GM23338 (cell line): ENCODE measurements at regions not wholly inside any gene's neighbourhood (a gene's known extent, or its start where the extent isn't known, plus 50 kb on each side); places are given as distances from the start of the nearest gene placed in this dataset.

Experiments used
- ATAC-seq: fragments of 200-7000 bp; cut with Tn5 transposase; 3 replicates; pipeline ENCODE4 v1.9.1; 2020
- DNase-seq: peaks from one replicate; pipeline ENCODE4 v3.0.0-alpha.2; 2015; ENCODE audit warnings: low spot score
- H2AFZ ChIP-seq: fragments of 200-600 bp; sonication (generic); 2 replicates; pipeline ENCODE4 v1.8.0; 2016; ENCODE audit warnings: antibody characterized with exemption, mild to moderate bottlenecking, moderate library complexity
- H3F3A ChIP-seq: fragments of 200-600 bp; sonication (generic); replicated peaks from 2 replicates; pipeline ENCODE4 v1.8.0; 2017; ENCODE audit warnings: antibody characterized with exemption, mixed run types, low read depth
- H3K27ac ChIP-seq: fragments of 200-600 bp; sonication (generic); 2 replicates; pipeline ENCODE4 v1.6.1; 2016; ENCODE audit warnings: low read depth
- H3K27me3 ChIP-seq: fragments of 200-600 bp; sonication (generic); 2 replicates; pipeline ENCODE4 v1.8.0; 2016; ENCODE audit warnings: mild to moderate bottlenecking, mixed run types, moderate library complexity; ENCODE audit not compliant: insufficient read depth
- H3K36me3 ChIP-seq: fragments of 200-600 bp; sonication (generic); 2 replicates; pipeline ENCODE4 v1.8.0; 2016; ENCODE audit warnings: mild to moderate bottlenecking; ENCODE audit not compliant: insufficient read depth
- H3K4me1 ChIP-seq: fragments of 200-600 bp; sonication (generic); 2 replicates; pipeline ENCODE4 v1.8.0; 2016; ENCODE audit warnings: mild to moderate bottlenecking, moderate library complexity; ENCODE audit not compliant: insufficient read depth
- H3K4me2 ChIP-seq: fragments of 200-600 bp; sonication (generic); 2 replicates; pipeline ENCODE4 v1.7.1; 2017; ENCODE audit warnings: mixed run types
- H3K4me3 ChIP-seq: fragments of 200-600 bp; sonication (generic); 2 replicates; pipeline ENCODE4 v1.6.1; 2016; ENCODE audit warnings: mixed run types
- H3K79me2 ChIP-seq: fragments of 200-600 bp; sonication (generic); replicated peaks from 2 replicates; pipeline ENCODE4 v1.8.0; 2017; ENCODE audit warnings: mild to moderate bottlenecking; ENCODE audit not compliant: insufficient read depth
- H3K9me2 ChIP-seq: fragments of 200-600 bp; sonication (generic); 2 replicates; pipeline ENCODE4 v1.8.0; 2017; ENCODE audit not compliant: insufficient read depth
- H4K20me1 ChIP-seq: fragments of 200-600 bp; sonication (generic); replicated peaks from 2 replicates; pipeline ENCODE4 v1.8.0; 2017; ENCODE audit warnings: mild to moderate bottlenecking; ENCODE audit not compliant: insufficient read depth
- H3K27ac Mint-ChIP-seq: 2 replicates; pipeline ENCODE4 v1.8.0; 2020; ENCODE audit warnings: inconsistent platforms, mild to moderate bottlenecking, moderate library complexity, mixed read lengths
- H3K27me3 Mint-ChIP-seq: 3 replicates; pipeline ENCODE4 v1.8.0; 2022; ENCODE audit warnings: low read depth, mild to moderate bottlenecking, moderate library complexity, mixed read lengths, inconsistent platforms; ENCODE audit not compliant: insufficient read depth, poor library complexity
- H3K36me3 Mint-ChIP-seq: 3 replicates; pipeline ENCODE4 v1.8.0; 2021; ENCODE audit warnings: low read depth, mild to moderate bottlenecking, inconsistent platforms, moderate library complexity, mixed read lengths
- H3K4me1 Mint-ChIP-seq: 3 replicates; pipeline ENCODE4 v1.8.0; 2020; ENCODE audit warnings: mild to moderate bottlenecking, inconsistent platforms, mixed read lengths
- H3K4me3 Mint-ChIP-seq: 3 replicates; pipeline ENCODE4 v1.8.0; 2021; ENCODE audit warnings: moderate library complexity, mild to moderate bottlenecking, inconsistent platforms, mixed read lengths
- H3K9me3 Mint-ChIP-seq: 3 replicates; pipeline ENCODE4 v1.8.0; 2020; ENCODE audit warnings: moderate library complexity, mild to moderate bottlenecking, inconsistent platforms, mixed read lengths
- CREB1 ChIP-seq: fragments of 250-450 bp; sonication (Bioruptor Pico); IDR thresholded peaks from 2 replicates; pipeline ENCODE4 v1.5.0; 2020; ENCODE audit warnings: low read depth, mild to moderate bottlenecking, moderate library complexity
- CTCF ChIP-seq, 2 experiments: fragments of 200-600 bp in 1 of 2; sonication (generic) in 1 of 2; conservative IDR thresholded peaks; 2 replicates each; pipeline versions ENCODE4 v1.5.1 to v1.6.1; 2016 to 2017; ENCODE audit warnings: antibody characterized with exemption in 2 of 2, low read depth in 2 of 2, mild to moderate bottlenecking in 2 of 2, moderate library complexity in 1 of 2
- ETS1 ChIP-seq: IDR thresholded peaks from 2 replicates; pipeline ENCODE4 v1.6.1; 2016; ENCODE audit warnings: antibody characterized with exemption
- EZH2 ChIP-seq: fragments of 200-600 bp; sonication (generic); IDR thresholded peaks from one replicate; pipeline ENCODE4 v1.8.0; 2017; ENCODE audit warnings: antibody characterized with exemption, mild to moderate bottlenecking, low read depth; ENCODE audit not compliant: unreplicated experiment
- EZH2phosphoT487 ChIP-seq: fragments of 200-600 bp; sonication (generic); IDR thresholded peaks from one replicate; pipeline ENCODE4 v1.8.1; 2018; ENCODE audit warnings: antibody characterized with exemption; ENCODE audit not compliant: unreplicated experiment
- JUNB ChIP-seq: IDR thresholded peaks from one replicate; pipeline ENCODE4 v1.6.1; 2016; ENCODE audit warnings: antibody characterized with exemption; ENCODE audit not compliant: unreplicated experiment
- NANOG ChIP-seq: IDR thresholded peaks from 2 replicates; pipeline ENCODE4 v1.6.1; 2016; ENCODE audit warnings: antibody characterized with exemption, borderline replicate concordance
- POLR2AphosphoS5 ChIP-seq: IDR thresholded peaks from 2 replicates; pipeline ENCODE4 v1.6.1; 2016; ENCODE audit warnings: antibody characterized with exemption, low read depth
- REST ChIP-seq: IDR thresholded peaks from one replicate; pipeline ENCODE4 v1.6.1; 2018; ENCODE audit warnings: antibody characterized with exemption; ENCODE audit not compliant: unreplicated experiment
- STAT1 ChIP-seq: IDR thresholded peaks from one replicate; pipeline ENCODE4 v1.6.1; 2016; ENCODE audit warnings: antibody characterized with exemption; ENCODE audit not compliant: unreplicated experiment
- ZNF331 ChIP-seq: fragments of 250-450 bp; sonication (Bioruptor Pico); IDR thresholded peaks from 2 replicates; pipeline ENCODE4 v1.5.0; 2020; ENCODE audit warnings: low read depth, mild to moderate bottlenecking, moderate library complexity
- ZNF462 ChIP-seq: fragments of 250-450 bp; sonication (Bioruptor Pico); IDR thresholded peaks from 2 replicates; pipeline ENCODE4 v1.5.0; 2020; ENCODE audit warnings: mild to moderate bottlenecking, moderate library complexity

- H3K9me2 ChIP-seq = 0 out of 2 replicates have a peak, but pooled peaks cover 3% of the 10 kb centered on the region
- no peak for TF ChIP-seq POLR2AphosphoS5
- no peak for TF ChIP-seq REST
- TF ChIP-seq CTCF (conservative IDR thresholded peaks at IDR 0.05; ENCODE audit: low read depth in 2 of 2) = no peak
- TF ChIP-seq ZNF462 (CRISPR knock-in tag) = no peak
- no peak for TF ChIP-seq NANOG
- TF ChIP-seq EZH2 = no peak
- no peak for TF ChIP-seq EZH2phosphoT487
- no peak for TF ChIP-seq CREB1 (CRISPR knock-in tag)
- no peak for TF ChIP-seq ETS1
- no peak for TF ChIP-seq STAT1
- TF ChIP-seq JUNB = no peak
- TF ChIP-seq ZNF331 = no peak
- no peak overlapping the region for H3K27ac Mint-ChIP-seq
- H3K36me3 ChIP-seq = 0 out of 2 replicates have a peak, but pooled peaks cover 7% of the 10 kb centered on the region
- no peak overlapping the region for H3K4me2 ChIP-seq
- no peaks in the 10 kb centered on the region for H3K79me2 ChIP-seq
- peaks cover 16% of the 10 kb centered on the region for H3K36me3 Mint-ChIP-seq
- peaks cover 4% of the 10 kb centered on the region; the same call in 2 of the 3 replicates for H3K4me1 Mint-ChIP-seq
- peak overlapping the region; percentile 63 for H2AFZ ChIP-seq
- 0 out of 2 replicates have a peak, but pooled peaks cover 3% of the 10 kb centered on the region for H3K4me1 ChIP-seq
- H3K4me3 Mint-ChIP-seq = no peak overlapping the region
- H3K9me3 Mint-ChIP-seq = peaks cover 73% of the 10 kb centered on the region
- ATAC-seq (no peak), DNase-seq (no peak)
- no peaks in the 10 kb centered on the region for H4K20me1 ChIP-seq
- no peaks in the 10 kb centered on the region for H3K27me3 ChIP-seq
- no peak overlapping the region for H3K4me3 ChIP-seq
- no peaks in the 10 kb centered on the region for H3F3A ChIP-seq
- no peak overlapping the region for H3K27ac ChIP-seq
- H3K27me3 Mint-ChIP-seq = peaks cover 7% of the 10 kb centered on the region
Observed at GRCh38 chr2:5538772-5539171, 153.4 kb upstream of the SOX11 start.
